ENCODE measurements at regions not wholly inside any gene's neighbourhood (a gene's known extent, or its start where the extent isn't known, plus 50 kb on each side); places are given as distances from the start of the nearest gene placed in this dataset.

DNA sequence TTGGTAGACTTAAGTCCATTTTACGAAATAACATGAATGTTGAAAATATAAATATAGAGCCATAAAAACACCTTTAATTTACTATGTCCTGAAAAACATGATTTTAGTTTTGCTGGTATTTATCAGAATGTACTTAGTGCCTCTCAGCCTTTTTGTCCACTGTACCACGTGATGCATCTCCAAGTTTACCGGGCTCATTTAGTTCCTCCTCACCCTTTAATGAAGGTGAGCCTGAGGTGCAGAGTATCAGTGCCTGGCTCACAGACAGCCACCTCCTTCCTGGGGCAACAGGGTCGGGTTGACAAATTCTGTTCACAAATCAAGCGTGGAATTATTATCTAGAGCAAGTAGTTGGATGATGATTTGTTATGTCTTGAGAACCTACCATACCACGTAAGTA is 420.5 kb upstream of the MEIS1 start:
- DNase-seq (ENCODE audit: low spot score in 2 of 2) = no peak
- TF ChIP-seq, protein P1, sequence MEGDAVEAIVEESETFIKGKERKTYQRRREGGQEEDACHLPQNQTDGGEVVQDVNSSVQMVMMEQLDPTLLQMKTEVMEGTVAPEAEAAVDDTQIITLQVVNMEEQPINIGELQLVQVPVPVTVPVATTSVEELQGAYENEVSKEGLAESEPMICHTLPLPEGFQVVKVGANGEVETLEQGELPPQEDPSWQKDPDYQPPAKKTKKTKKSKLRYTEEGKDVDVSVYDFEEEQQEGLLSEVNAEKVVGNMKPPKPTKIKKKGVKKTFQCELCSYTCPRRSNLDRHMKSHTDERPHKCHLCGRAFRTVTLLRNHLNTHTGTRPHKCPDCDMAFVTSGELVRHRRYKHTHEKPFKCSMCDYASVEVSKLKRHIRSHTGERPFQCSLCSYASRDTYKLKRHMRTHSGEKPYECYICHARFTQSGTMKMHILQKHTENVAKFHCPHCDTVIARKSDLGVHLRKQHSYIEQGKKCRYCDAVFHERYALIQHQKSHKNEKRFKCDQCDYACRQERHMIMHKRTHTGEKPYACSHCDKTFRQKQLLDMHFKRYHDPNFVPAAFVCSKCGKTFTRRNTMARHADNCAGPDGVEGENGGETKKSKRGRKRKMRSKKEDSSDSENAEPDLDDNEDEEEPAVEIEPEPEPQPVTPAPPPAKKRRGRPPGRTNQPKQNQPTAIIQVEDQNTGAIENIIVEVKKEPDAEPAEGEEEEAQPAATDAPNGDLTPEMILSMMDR (IDR thresholded peaks at IDR 0.05) = no peak
- Histone ChIP-seq H3K36me3 (no peaks in the 10 kb centered on the region), H3K27me3 (no peaks in the 10 kb centered on the region), H3K4me3 (no peak overlapping the region), H3K27ac (no peak overlapping the region), H3K9me3 (peaks cover 0 to 4% of the 10 kb centered on the region in 2 donors), H3K4me1 (no peaks in the 10 kb centered on the region)
- intact Hi-C loops (cut with DNase I) = no loop called here

DNA sequence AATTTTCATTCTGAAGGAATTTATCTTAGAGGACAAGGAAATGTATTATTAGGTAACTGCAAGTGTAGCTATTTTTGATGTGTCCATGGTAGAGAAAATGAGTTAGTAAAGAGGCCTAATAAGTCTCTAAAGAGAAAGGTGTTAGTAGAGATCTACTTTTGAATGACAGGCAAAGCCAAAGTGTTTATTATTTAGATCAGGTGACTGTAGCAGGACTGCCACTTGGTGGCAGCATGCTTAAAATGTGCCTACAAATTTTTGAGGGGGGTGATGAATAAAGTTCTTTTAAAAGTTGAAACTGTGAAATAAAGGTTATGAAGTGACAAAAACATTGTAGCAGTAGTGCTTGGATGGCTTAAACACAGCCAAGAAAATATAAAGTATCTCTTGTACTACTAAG is 421.5 kb upstream of the MEIS1 start:
- no peak for DNase-seq (ENCODE audit: low spot score in 2 of 2)
- H3K4me3 ChIP-seq = no peak overlapping the region
- H3K27me3 ChIP-seq = no peaks in the 10 kb centered on the region
- H3K9me3 ChIP-seq = peaks cover 0 to 4% of the 10 kb centered on the region in 2 donors
- intact Hi-C loops (cut with DNase I) = no loop called here
- TF ChIP-seq, protein P1 (IDR thresholded peaks at IDR 0.05) = no peak
- H3K36me3 ChIP-seq = no peaks in the 10 kb centered on the region
- no peak overlapping the region for H3K27ac ChIP-seq
- no peaks in the 10 kb centered on the region for H3K4me1 ChIP-seq

DNA sequence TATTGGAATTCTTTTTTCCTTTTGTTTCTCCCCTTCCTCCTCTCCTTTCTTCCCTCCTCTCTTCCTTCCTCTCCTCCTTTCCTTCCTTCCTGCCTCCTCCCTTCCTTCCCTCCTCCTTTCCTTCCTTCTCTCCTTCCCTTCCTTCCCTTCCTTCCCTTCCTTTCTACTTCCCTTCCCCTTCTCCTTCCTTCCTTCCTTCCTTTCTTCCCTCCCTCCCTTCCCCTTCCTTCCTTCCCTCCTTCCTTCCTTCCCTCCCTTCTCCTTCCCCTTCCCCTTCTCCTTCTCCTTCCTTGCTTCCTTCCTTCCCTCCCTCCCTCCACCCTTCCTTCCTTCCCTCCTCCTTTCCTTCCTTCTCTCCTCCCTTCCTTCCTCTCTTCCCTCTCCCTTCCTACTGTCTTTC is 431.0 kb upstream of the MEIS1 start:
- H3K9me3 ChIP-seq = no peaks in the 10 kb centered on the region
- no peak overlapping the region for H3K4me3 ChIP-seq
- H3K4me1 ChIP-seq = no peaks in the 10 kb centered on the region
- no peaks in the 10 kb centered on the region for H3K27me3 ChIP-seq
- TF ChIP-seq, protein P1 (IDR thresholded peaks at IDR 0.05) = no peak
- intact Hi-C loops (cut with DNase I) = no loop called here
- no peak for DNase-seq (ENCODE audit: low spot score in 2 of 2)
- H3K36me3 ChIP-seq = no peaks in the 10 kb centered on the region
- no peak overlapping the region for H3K27ac ChIP-seq

DNA sequence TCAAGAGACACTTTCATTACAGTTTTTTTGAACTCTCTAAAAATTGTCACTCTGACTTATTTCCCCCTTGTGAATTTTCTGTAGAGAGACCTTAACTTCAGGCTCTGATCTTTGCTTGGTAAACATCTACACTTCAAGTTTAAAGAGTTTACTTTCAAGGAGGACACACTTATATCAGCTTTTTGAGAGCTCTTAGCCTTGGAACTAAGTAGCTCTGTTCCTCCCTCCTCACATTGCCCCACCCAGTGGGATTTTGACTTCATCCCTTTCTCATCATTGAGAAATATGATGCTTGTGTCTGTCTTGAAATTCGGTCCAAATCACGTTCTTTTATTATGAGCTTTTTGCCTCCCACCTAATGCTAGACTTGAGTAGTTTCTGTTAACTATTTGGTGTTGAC is 433.4 kb upstream of the MEIS1 start:
- Histone ChIP-seq H3K4me1 (no peaks in the 10 kb centered on the region), H3K36me3 (no peaks in the 10 kb centered on the region), H3K9me3 (no peaks in the 10 kb centered on the region), H3K27ac (no peak overlapping the region), H3K27me3 (no peaks in the 10 kb centered on the region), H3K4me3 (no peak overlapping the region)
- DNase-seq (ENCODE audit: low spot score in 2 of 2) = no peak
- intact Hi-C loops (cut with DNase I) = no loop called here
- TF ChIP-seq, protein P1 (IDR thresholded peaks at IDR 0.05) = no peak

DNA sequence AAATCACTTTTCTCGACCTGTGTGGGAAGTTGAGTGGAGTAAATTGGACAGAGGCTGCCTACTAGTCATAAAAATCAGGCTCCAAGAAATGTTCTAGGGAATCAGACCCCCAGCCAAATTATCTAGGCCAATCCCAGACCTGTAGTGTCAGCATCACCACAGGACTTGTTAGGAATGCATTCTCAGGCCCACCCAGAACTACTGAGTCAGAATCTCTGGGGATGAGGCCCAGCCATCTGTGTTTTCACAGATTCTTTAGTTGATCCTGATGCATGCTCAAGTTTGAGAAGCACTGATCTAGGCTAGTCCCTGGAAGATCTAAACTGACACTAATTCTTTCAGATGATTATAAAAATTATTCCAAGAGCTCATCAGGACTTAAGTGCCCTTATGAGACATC is 434.0 kb upstream of the MEIS1 start:
- intact Hi-C loops (cut with DNase I) = no loop called here
- H3K9me3 ChIP-seq = no peaks in the 10 kb centered on the region
- TF ChIP-seq, protein P1 (IDR thresholded peaks at IDR 0.05) = no peak

DNA sequence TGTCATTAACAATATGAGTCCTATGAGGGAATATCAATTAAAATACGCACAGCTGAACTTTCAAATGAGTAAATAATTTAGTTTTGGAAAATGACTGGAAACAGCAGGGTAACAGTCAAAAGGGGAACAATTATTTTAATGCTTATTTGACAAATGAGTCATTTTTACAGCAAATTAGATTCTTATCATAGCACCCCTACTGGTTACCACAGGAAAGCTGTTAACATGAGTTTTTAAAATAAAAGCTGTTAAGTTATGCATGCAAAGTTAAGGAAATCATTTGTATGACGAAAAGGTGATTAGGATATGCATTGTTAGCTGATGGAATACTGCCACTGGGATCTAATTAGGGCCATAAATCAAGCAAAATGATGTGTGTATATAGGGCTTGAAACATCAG is 435.1 kb upstream of the MEIS1 start:
- DNase-seq (ENCODE audit: low spot score in 2 of 2) = no peak
- H3K27ac ChIP-seq = no peak overlapping the region
- H3K27me3 ChIP-seq = no peaks in the 10 kb centered on the region
- TF ChIP-seq, protein P1 (IDR thresholded peaks at IDR 0.05) = no peak
- no peaks in the 10 kb centered on the region for H3K9me3 ChIP-seq
- intact Hi-C loops (cut with DNase I) = no loop called here
- no peaks in the 10 kb centered on the region for H3K4me1 ChIP-seq
- H3K36me3 ChIP-seq = no peaks in the 10 kb centered on the region
- H3K4me3 ChIP-seq = no peak overlapping the region

More for the DNA sequence above, 434.0 kb upstream of the MEIS1 start:
- no peak for DNase-seq (ENCODE audit: low spot score in 2 of 2)
- Histone ChIP-seq H3K4me3 (no peak overlapping the region), H3K27ac (no peak overlapping the region), H3K4me1 (no peaks in the 10 kb centered on the region), H3K27me3 (no peaks in the 10 kb centered on the region), H3K36me3 (no peaks in the 10 kb centered on the region)

Measured in ascending aorta (tissue), 2 donors.